BJ (cell line): ENCODE measurements at regions not wholly inside any gene's neighbourhood (a gene's known extent, or its start where the extent isn't known, plus 50 kb on each side); places are given as distances from the start of the nearest gene placed in this dataset.

Experiments
- CTCF ChIA-PET: fragments of 350-600 bp; formaldehyde crosslinking; extraction: SDS; loops from one replicate; lab custom pipeline; 2021; ENCODE audit warnings: antibody characterized with exemption, inconsistent platforms; lab: Yijun Ruan, JAX
- POLR2A ChIA-PET: fragments of 300-600 bp; sonication (Branson Sonifier 250); formaldehyde crosslinking; extraction: SDS; loops from one replicate; lab custom pipeline; 2021; ENCODE audit warnings: antibody characterized with exemption; lab: Charles Lee
- DNase-seq: peaks from one replicate; pipeline ENCODE4 v3.0.0-alpha.2; 2011; ENCODE audit warnings: low read depth
- H3K27me3 ChIP-seq: 2 replicates; pipeline ENCODE4 v1.6.0; 2011; ENCODE audit warnings: low read length; ENCODE audit not compliant: control insufficient read depth, insufficient read depth
- H3K36me3 ChIP-seq: 2 replicates; pipeline ENCODE4 v1.5.1; 2011; ENCODE audit warnings: low read length; ENCODE audit not compliant: control insufficient read depth, insufficient read depth
- H3K4me3 ChIP-seq: 2 replicates; pipeline ENCODE4 v1.5.1; 2011; ENCODE audit warnings: low read depth, mild to moderate bottlenecking, control low read depth, low read length
- TF ChIP-seq, protein P1 (sequence below): IDR thresholded peaks from 2 replicates; pipeline ENCODE4 v1.5.1; 2011; ENCODE audit warnings: low read depth, mild to moderate bottlenecking, control low read depth, inconsistent platforms, low read length, moderate library complexity; ENCODE audit not compliant: insufficient read depth

DNA sequence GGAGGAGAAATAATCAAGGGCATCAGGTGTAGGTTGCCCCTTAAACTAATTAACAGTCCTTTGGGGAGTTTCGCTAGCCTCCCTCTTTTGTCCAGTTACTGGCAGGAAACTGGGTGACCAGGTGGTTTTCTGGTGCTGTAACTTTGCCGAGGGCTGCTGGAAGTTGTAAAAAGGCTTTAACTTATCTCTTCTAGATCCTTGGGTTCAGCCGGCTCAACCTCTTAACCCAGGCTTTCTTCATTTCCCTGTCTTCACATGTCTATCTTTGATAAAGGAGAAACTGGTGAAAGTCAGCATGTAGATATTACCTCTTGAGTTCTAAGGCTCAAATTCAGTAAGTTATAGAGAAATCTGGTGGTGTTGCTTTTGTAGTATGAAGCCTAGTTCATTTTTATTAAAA, 289.7 kb upstream of the NRIP1 start:
- ChIA-PET CTCF (no interaction called here), POLR2A (no interaction called here)
- Histone ChIP-seq H3K36me3 (no peaks in the 10 kb centered on the region), H3K4me3 (no peak overlapping the region), H3K27me3 (no peaks in the 10 kb centered on the region)
- DNase-seq, result no peak
- TF ChIP-seq, protein P1, sequence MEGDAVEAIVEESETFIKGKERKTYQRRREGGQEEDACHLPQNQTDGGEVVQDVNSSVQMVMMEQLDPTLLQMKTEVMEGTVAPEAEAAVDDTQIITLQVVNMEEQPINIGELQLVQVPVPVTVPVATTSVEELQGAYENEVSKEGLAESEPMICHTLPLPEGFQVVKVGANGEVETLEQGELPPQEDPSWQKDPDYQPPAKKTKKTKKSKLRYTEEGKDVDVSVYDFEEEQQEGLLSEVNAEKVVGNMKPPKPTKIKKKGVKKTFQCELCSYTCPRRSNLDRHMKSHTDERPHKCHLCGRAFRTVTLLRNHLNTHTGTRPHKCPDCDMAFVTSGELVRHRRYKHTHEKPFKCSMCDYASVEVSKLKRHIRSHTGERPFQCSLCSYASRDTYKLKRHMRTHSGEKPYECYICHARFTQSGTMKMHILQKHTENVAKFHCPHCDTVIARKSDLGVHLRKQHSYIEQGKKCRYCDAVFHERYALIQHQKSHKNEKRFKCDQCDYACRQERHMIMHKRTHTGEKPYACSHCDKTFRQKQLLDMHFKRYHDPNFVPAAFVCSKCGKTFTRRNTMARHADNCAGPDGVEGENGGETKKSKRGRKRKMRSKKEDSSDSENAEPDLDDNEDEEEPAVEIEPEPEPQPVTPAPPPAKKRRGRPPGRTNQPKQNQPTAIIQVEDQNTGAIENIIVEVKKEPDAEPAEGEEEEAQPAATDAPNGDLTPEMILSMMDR, result no peak

DNA sequence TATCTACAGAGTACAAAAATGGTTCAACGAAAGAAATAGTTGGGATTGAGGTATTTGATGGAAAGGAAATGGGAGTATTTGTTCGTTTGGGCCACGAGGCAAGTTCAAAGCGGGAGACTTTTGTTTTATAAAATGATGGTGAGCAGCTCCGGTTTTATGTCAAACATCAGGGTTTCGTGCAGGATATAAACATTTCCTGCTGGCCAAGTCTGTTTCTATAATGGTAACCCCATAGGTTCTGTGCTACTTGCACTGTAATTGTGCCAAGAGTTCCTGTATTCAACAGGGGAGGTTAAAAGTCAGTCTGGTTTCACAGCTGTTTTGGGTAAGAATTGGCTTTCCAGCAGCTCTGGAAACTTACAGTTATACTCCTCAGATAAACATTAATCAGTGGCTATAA, 290.3 kb upstream of the NRIP1 start:
- TF ChIP-seq, protein P1, result no peak
- no peaks in the 10 kb centered on the region for H3K27me3 ChIP-seq
- H3K36me3 ChIP-seq, result no peaks in the 10 kb centered on the region
- ChIA-PET CTCF (no interaction called here), POLR2A (no interaction called here)
- DNase-seq, result no peak
- no peak overlapping the region for H3K4me3 ChIP-seq

DNA sequence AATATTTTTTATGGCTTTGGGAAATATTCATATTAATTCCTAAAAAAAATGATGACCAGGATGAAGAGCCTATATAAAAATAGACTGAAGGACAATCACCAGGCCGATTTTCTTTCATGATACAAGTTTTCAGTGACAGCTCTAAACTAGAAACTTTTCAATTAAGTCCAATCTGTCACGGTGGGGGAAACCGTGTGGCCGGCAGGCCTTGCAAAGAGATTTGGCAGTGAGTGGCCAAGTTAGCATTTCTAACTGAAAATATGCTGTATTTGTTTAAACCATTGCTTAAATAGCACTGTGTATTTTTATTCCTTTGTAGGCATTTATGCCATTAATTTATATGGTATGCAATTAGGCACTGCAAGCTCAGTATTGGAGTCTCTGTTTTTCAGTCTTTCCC, 294.5 kb upstream of the NRIP1 start:
- no peak overlapping the region for H3K4me3 ChIP-seq
- TF ChIP-seq, protein P1, result no peak
- DNase-seq, result no peak
- CTCF ChIA-PET, result no interaction called here
- POLR2A ChIA-PET, result no interaction called here
- no peaks in the 10 kb centered on the region for H3K36me3 ChIP-seq
- H3K27me3 ChIP-seq, result no peaks in the 10 kb centered on the region

DNA sequence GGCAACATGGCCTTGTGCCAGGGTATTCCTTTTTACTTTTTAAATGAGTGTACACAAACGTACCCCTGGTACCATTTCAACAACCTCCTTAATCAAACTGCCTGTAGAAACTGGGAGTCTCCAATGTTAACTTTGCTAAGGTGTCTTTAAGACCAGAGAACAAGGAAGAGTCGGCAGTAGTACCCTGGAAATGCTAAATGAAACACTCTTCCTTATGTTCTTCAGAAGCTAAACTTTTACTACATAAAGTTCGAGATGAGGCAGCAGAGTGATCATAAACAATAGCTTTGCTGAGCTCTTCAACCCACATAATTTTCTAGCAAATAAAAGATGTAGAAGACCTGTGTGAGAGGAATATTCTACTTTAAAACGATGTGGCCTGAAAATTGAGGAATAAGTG, 297.7 kb upstream of the NRIP1 start:
- H3K36me3 ChIP-seq, result no peaks in the 10 kb centered on the region
- TF ChIP-seq, protein P1, result no peak
- ChIA-PET POLR2A (no interaction called here), CTCF (interaction anchor here (0.6 to 0.8 kb wide), 2 partner anchors 19 to 441 kb away, joined by 3 read pairs; no protein-coding TSS in a partner anchor)
- no peaks in the 10 kb centered on the region for H3K27me3 ChIP-seq
- no peak for DNase-seq
- H3K4me3 ChIP-seq, result no peak overlapping the region

DNA sequence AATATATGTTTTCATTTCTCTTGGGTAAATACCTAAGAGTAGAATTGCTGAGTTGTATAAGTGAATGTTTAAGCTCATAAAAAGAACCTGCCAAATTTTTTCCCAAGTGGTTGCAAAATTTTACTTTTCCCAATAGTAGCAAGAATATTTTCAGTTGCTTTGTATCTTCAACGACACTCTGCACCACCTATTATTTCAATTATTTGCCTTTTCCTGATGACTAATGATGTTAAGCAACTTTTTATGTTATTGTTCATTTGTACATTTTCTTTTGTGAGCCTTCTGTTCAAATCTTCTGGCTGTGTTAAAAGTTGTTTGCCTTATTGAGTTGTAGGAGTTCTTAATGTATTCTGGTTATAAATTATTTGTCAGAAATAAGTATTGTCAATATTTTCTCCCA, 299.1 kb upstream of the NRIP1 start:
- H3K4me3 ChIP-seq, result no peak overlapping the region
- ChIA-PET CTCF (no interaction called here), POLR2A (no interaction called here)
- no peaks in the 10 kb centered on the region for H3K36me3 ChIP-seq
- TF ChIP-seq, protein P1, result no peak
- no peaks in the 10 kb centered on the region for H3K27me3 ChIP-seq
- no peak for DNase-seq
